Osteoblast (primary cell): ENCODE measurements at regions not wholly inside any gene's neighbourhood (a gene's known extent, or its start where the extent isn't known, plus 50 kb on each side); places are given as distances from the start of the nearest gene placed in this dataset.

Source experiments
- DNase-seq: peaks from one replicate; pipeline ENCODE4 v3.0.0; 2011; ENCODE audit warnings: low spot score, mixed read lengths; ENCODE audit not compliant: insufficient read length; ENCODE audit errors: missing footprints
- H2AFZ ChIP-seq: 2 replicates; pipeline ENCODE4 v1.6.0; 2011; ENCODE audit warnings: mild to moderate bottlenecking, low read length
- H3K27ac ChIP-seq: 2 replicates; pipeline ENCODE4 v1.5.1; 2011; ENCODE audit warnings: mild to moderate bottlenecking, low read depth, low read length, moderate library complexity
- H3K27me3 ChIP-seq: 2 replicates; pipeline ENCODE4 v1.6.0; 2012; ENCODE audit warnings: mild to moderate bottlenecking, control low read depth, inconsistent platforms, low read length, moderate library complexity; ENCODE audit not compliant: insufficient read depth
- H3K36me3 ChIP-seq: 2 replicates; pipeline ENCODE4 v1.5.1; 2011; ENCODE audit warnings: mild to moderate bottlenecking, low read length, control low read depth, moderate library complexity; ENCODE audit not compliant: insufficient read depth
- H3K4me1 ChIP-seq: 2 replicates; pipeline ENCODE4 v1.5.1; 2011; ENCODE audit warnings: mild to moderate bottlenecking, low read length, control low read depth, moderate library complexity; ENCODE audit not compliant: insufficient read depth
- H3K4me2 ChIP-seq: 2 replicates; pipeline ENCODE4 v1.6.0; 2011; ENCODE audit warnings: mild to moderate bottlenecking, low read length; ENCODE audit not compliant: insufficient read depth
- H3K4me3 ChIP-seq: fragments of 200-600 bp; sonication (generic); 3 replicates; pipeline ENCODE4 v1.5.1; 2012; ENCODE audit warnings: mild to moderate bottlenecking, low read length, inconsistent platforms; ENCODE audit not compliant: insufficient read depth
- H3K79me2 ChIP-seq: 2 replicates; pipeline ENCODE4 v1.6.0; 2012; ENCODE audit warnings: mild to moderate bottlenecking, low read length, control low read depth, inconsistent platforms; ENCODE audit not compliant: insufficient read depth
- H3K9me3 ChIP-seq: 2 replicates; pipeline ENCODE4 v1.5.1; 2011; ENCODE audit warnings: low read depth, low read length, control low read depth
- H4K20me1 ChIP-seq: 2 replicates; pipeline ENCODE4 v1.6.0; 2012; ENCODE audit warnings: mild to moderate bottlenecking, low read length, control low read depth; ENCODE audit not compliant: insufficient read depth
- TF ChIP-seq, protein P1 (sequence below): IDR thresholded peaks from 2 replicates; pipeline ENCODE4 v1.5.1; 2011; ENCODE audit warnings: mild to moderate bottlenecking, low read depth, low read length, moderate library complexity; ENCODE audit errors: extremely low read depth

DNA sequence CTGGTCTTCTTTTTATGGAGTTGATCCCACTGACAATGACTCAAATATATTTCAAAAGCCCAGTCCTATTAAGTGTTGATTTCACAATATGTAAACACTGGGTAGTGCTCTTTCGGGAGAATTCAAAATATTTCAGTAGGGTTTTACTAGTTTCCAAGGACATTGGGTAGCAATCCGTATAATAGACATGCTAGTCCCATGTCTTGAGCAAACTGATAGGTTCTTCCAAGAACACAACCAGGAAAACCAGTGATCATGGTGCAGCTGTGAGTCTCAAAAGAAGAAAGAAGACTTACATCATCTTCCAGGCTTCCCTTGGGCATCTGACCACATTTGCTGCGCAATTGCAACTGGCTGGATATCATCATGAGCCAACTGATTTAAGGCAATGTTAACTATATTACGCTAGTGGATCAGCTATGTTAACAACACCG, 59.3 kb upstream of the APBB1IP start:
- no peak for DNase-seq
- H3K36me3 ChIP-seq = no peaks in the 10 kb centered on the region
- no peaks in the 10 kb centered on the region for H3K9me3 ChIP-seq
- no peak overlapping the region for H3K4me3 ChIP-seq
- no peaks in the 10 kb centered on the region for H3K27me3 ChIP-seq
- H3K4me2 ChIP-seq = no peak overlapping the region
- no peak overlapping the region for H2AFZ ChIP-seq
- H3K79me2 ChIP-seq = no peaks in the 10 kb centered on the region
- no peaks in the 10 kb centered on the region for H4K20me1 ChIP-seq
- no peak overlapping the region for H3K27ac ChIP-seq
- no peaks in the 10 kb centered on the region for H3K4me1 ChIP-seq
- TF ChIP-seq, protein P1, sequence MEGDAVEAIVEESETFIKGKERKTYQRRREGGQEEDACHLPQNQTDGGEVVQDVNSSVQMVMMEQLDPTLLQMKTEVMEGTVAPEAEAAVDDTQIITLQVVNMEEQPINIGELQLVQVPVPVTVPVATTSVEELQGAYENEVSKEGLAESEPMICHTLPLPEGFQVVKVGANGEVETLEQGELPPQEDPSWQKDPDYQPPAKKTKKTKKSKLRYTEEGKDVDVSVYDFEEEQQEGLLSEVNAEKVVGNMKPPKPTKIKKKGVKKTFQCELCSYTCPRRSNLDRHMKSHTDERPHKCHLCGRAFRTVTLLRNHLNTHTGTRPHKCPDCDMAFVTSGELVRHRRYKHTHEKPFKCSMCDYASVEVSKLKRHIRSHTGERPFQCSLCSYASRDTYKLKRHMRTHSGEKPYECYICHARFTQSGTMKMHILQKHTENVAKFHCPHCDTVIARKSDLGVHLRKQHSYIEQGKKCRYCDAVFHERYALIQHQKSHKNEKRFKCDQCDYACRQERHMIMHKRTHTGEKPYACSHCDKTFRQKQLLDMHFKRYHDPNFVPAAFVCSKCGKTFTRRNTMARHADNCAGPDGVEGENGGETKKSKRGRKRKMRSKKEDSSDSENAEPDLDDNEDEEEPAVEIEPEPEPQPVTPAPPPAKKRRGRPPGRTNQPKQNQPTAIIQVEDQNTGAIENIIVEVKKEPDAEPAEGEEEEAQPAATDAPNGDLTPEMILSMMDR = no peak

- DNase-seq = no peak
- Histone ChIP-seq H3K36me3 (no peaks in the 10 kb centered on the region), H4K20me1 (no peaks in the 10 kb centered on the region), H2AFZ (no peak overlapping the region), H3K79me2 (no peaks in the 10 kb centered on the region), H3K4me3 (no peak overlapping the region), H3K4me2 (no peak overlapping the region), H3K27ac (no peak overlapping the region), H3K27me3 (no peaks in the 10 kb centered on the region), H3K4me1 (no peaks in the 10 kb centered on the region), H3K9me3 (no peaks in the 10 kb centered on the region)
- TF ChIP-seq, protein P1 = no peak
Observed at GRCh38 chr10:26380815-26381214, 57.3 kb upstream of the APBB1IP start.

- no peaks in the 10 kb centered on the region for H3K79me2 ChIP-seq
- H3K9me3 ChIP-seq = no peaks in the 10 kb centered on the region
- no peak overlapping the region for H3K27ac ChIP-seq
- DNase-seq = no peak
- no peaks in the 10 kb centered on the region for H3K27me3 ChIP-seq
- H3K4me2 ChIP-seq = no peak overlapping the region
- no peaks in the 10 kb centered on the region for H4K20me1 ChIP-seq
- no peak overlapping the region for H3K4me3 ChIP-seq
- H3K4me1 ChIP-seq = no peaks in the 10 kb centered on the region
- no peak overlapping the region for H2AFZ ChIP-seq
- TF ChIP-seq, protein P1 = no peak
- no peaks in the 10 kb centered on the region for H3K36me3 ChIP-seq
Observed at GRCh38 chr10:26381986-26382385, 56.2 kb upstream of the APBB1IP start.

- Histone ChIP-seq H3K4me3 (no peak overlapping the region), H3K27ac (no peak overlapping the region), H3K4me1 (no peaks in the 10 kb centered on the region), H3K79me2 (no peaks in the 10 kb centered on the region), H3K4me2 (no peak overlapping the region), H3K36me3 (no peaks in the 10 kb centered on the region), H3K27me3 (no peaks in the 10 kb centered on the region), H3K9me3 (no peaks in the 10 kb centered on the region), H4K20me1 (no peaks in the 10 kb centered on the region), H2AFZ (no peak overlapping the region)
- TF ChIP-seq, protein P1 = no peak
- DNase-seq = peak; percentile 21
Observed at GRCh38 chr10:26384600-26384999, 53.5 kb upstream of the APBB1IP start.
